GM12874 (cell line): ENCODE measurements at regions not wholly inside any gene's neighbourhood (a gene's known extent, or its start where the extent isn't known, plus 50 kb on each side); places are given as distances from the start of the nearest gene placed in this dataset.

Source experiments
- TF ChIP-seq, protein P1 (sequence below): IDR thresholded peaks from 2 replicates; pipeline ENCODE4 v1.5.1; 2011; ENCODE audit warnings: low read depth, mild to moderate bottlenecking, control low read depth, low read length, moderate library complexity; ENCODE audit not compliant: insufficient read depth

GRCh38 chr5:124906339-124907097 is 160.1 kb upstream of the ZNF608 start:
- TF ChIP-seq, protein P1, sequence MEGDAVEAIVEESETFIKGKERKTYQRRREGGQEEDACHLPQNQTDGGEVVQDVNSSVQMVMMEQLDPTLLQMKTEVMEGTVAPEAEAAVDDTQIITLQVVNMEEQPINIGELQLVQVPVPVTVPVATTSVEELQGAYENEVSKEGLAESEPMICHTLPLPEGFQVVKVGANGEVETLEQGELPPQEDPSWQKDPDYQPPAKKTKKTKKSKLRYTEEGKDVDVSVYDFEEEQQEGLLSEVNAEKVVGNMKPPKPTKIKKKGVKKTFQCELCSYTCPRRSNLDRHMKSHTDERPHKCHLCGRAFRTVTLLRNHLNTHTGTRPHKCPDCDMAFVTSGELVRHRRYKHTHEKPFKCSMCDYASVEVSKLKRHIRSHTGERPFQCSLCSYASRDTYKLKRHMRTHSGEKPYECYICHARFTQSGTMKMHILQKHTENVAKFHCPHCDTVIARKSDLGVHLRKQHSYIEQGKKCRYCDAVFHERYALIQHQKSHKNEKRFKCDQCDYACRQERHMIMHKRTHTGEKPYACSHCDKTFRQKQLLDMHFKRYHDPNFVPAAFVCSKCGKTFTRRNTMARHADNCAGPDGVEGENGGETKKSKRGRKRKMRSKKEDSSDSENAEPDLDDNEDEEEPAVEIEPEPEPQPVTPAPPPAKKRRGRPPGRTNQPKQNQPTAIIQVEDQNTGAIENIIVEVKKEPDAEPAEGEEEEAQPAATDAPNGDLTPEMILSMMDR = no peak

- TF ChIP-seq, protein P1 = no peak
Measured at GRCh38 chr5:124907098-124907644, 160.7 kb upstream of the ZNF608 start.

GRCh38 chr5:124908581-124909451 is 162.4 kb upstream of the ZNF608 start:
- TF ChIP-seq, protein P1 = no peak

DNA sequence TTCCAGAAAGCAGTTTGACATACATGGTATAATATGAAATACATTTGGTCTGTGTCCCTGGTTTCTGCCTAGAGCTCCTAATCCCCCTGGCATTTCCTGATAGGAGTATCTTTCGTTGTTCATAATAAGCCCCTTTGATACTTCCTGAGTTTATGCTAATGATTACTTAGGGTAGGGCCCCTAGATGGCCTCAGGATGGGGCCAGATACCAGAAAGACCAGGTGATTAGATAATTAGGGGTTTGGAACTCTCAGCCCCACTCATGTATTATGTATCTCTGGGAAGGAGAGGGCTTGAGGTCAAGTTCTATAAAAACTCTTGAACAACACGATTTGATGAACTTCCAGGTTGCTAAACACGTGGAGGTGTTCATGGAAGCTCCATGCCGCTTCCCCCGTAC is 163.3 kb upstream of the ZNF608 start:
- TF ChIP-seq, protein P1 = no peak

DNA sequence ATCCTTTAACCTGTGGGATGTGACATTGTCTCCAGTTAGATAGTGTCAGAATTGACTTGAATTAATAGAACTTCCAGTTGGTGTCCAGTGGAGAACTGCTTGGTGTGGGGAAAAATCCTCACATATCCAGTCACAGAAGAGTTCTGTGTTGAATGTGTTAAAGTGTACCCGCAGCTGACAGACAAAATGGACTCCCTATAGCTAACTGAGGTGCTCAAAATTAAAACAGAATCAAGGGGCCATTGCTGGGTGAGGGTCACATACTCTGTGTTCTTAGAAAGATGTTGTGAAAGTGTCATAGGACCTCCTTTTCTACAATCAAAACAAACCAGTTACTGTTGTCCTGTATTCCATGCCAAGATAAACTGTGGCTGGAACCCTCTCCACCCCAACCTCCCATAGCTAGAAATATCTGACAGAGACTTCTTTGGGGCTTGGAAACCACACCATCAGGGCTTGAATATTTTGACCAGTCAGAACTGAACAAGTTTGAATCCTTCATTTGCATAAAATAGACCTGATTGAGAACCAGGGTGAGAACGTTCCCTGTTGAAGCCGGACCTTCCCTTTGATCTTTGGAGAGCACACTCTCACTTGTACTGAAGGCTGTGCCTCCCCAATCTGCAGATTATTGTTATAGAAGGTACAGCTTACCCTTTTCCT is 164.0 kb upstream of the ZNF608 start:
- TF ChIP-seq, protein P1 = no peak

DNA sequence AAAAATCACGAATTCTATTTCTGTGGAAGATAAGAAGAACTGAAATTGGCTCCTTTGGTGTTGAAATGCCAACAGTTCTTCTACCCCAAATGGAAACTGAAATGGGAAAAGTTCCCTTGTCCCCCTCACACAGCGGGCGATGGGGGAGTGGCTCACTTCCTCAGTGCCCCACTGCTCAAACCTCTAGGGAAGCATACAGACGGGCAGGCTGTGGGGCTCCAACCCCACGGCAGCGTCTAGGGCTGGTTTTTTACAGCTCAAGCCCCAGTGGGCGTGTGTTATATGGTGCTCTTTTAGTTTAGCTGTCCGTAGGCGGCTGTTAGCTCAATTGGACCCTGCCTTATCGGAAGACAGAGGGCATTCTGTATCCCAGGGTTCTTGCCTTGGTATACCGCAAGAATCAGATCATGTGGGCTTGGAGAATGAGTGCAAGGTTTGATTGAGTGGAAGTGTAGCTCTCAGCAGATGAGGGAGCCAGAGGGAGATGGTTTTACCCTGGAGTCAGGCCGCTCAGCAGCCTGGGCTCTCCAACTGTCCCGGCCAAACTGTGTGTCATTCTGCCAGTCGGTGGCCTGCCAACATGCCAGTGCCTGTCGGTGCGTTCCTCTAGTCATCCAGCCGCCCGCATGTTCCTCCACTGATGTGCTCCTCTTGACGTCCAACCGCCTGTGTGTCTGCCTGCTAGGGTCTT is 166.3 kb upstream of the ZNF608 start:
- TF ChIP-seq, protein P1 = no peak
